ENCODE measurements at regions not wholly inside any gene's neighbourhood (a gene's known extent, or its start where the extent isn't known, plus 50 kb on each side); places are given as distances from the start of the nearest gene placed in this dataset.
"Not testable (repeated sequence)": the region's sequence is repeated elsewhere in the genome, so short reads cannot be mapped to it uniquely, and the experiment has no call there.

GRCh38 chr3:8317661-8318649, 183.7 kb upstream of the LMCD1 start:
- no peak overlapping the region for H3K4me3 ChIP-seq (ENCODE audit: insufficient read depth, low read depth, low read length, poor library complexity, severe bottlenecking)
- no peaks in the 10 kb centered on the region for H3K36me3 ChIP-seq (ENCODE audit: control insufficient read depth, insufficient read depth, low read length)
- DNase-seq = no peak

GRCh38 chr3:8319935-8320634, 181.5 kb upstream of the LMCD1 start:
- Histone ChIP-seq H3K4me3 (ENCODE audit: insufficient read depth, low read depth, low read length, poor library complexity, severe bottlenecking) (no peak overlapping the region), H3K36me3 (ENCODE audit: control insufficient read depth, insufficient read depth, low read length) (no peaks in the 10 kb centered on the region), H3K27me3 (replicated peaks; ENCODE audit: control insufficient read depth, insufficient read depth, low read length, poor library complexity, severe bottlenecking) (no peaks in the 10 kb centered on the region), H3K27ac (ENCODE audit: insufficient read depth, low read length, poor library complexity, severe bottlenecking) (no peak overlapping the region), H3K4me1 (ENCODE audit: control insufficient read depth, insufficient read depth, low read length, poor library complexity, severe bottlenecking) (no peaks in the 10 kb centered on the region), H3K9me3 (ENCODE audit: control insufficient read depth, low read length) (no peaks in the 10 kb centered on the region)
- DNase-seq = no peak

More at GRCh38 chr3:8317661-8318649, 183.7 kb upstream of the LMCD1 start:
- no peaks in the 10 kb centered on the region for H3K9me3 ChIP-seq (ENCODE audit: control insufficient read depth, low read length)
- no peaks in the 10 kb centered on the region for H3K27me3 ChIP-seq (replicated peaks; ENCODE audit: control insufficient read depth, insufficient read depth, low read length, poor library complexity, severe bottlenecking)
- no peaks in the 10 kb centered on the region for H3K4me1 ChIP-seq (ENCODE audit: control insufficient read depth, insufficient read depth, low read length, poor library complexity, severe bottlenecking)
- H3K27ac ChIP-seq (ENCODE audit: insufficient read depth, low read length, poor library complexity, severe bottlenecking) = no peak overlapping the region

- DNase-seq = no peak
- Histone ChIP-seq H3K36me3 (ENCODE audit: control insufficient read depth, insufficient read depth, low read length) (no peaks in the 10 kb centered on the region), H3K4me1 (ENCODE audit: control insufficient read depth, insufficient read depth, low read length, poor library complexity, severe bottlenecking) (no peaks in the 10 kb centered on the region), H3K27ac (ENCODE audit: insufficient read depth, low read length, poor library complexity, severe bottlenecking) (no peak overlapping the region), H3K27me3 (replicated peaks; ENCODE audit: control insufficient read depth, insufficient read depth, low read length, poor library complexity, severe bottlenecking) (no peaks in the 10 kb centered on the region), H3K9me3 (ENCODE audit: control insufficient read depth, low read length) (no peaks in the 10 kb centered on the region), H3K4me3 (ENCODE audit: insufficient read depth, low read depth, low read length, poor library complexity, severe bottlenecking) (no peak overlapping the region)
These were observed 180.7 kb upstream of the LMCD1 start for GRCh38 chr3:8320711-8321458.

GRCh38 chr3:8324747-8325146, 176.9 kb upstream of the LMCD1 start:
- H3K27me3 ChIP-seq (replicated peaks; ENCODE audit: control insufficient read depth, insufficient read depth, low read length, poor library complexity, severe bottlenecking) = no peaks in the 10 kb centered on the region
- no peaks in the 10 kb centered on the region for H3K9me3 ChIP-seq (ENCODE audit: control insufficient read depth, low read length)
- H3K27ac ChIP-seq (ENCODE audit: insufficient read depth, low read length, poor library complexity, severe bottlenecking) = no peak overlapping the region
- DNase-seq = peak; percentile 21 to 42 (median 28)
- H3K4me1 ChIP-seq (ENCODE audit: control insufficient read depth, insufficient read depth, low read length, poor library complexity, severe bottlenecking) = no peaks in the 10 kb centered on the region
- H3K4me3 ChIP-seq (ENCODE audit: insufficient read depth, low read depth, low read length, poor library complexity, severe bottlenecking) = no peak overlapping the region
- no peaks in the 10 kb centered on the region for H3K36me3 ChIP-seq (ENCODE audit: control insufficient read depth, insufficient read depth, low read length)

- Histone ChIP-seq H3K4me1 (ENCODE audit: control insufficient read depth, insufficient read depth, low read length, poor library complexity, severe bottlenecking) (no peaks in the 10 kb centered on the region), H3K36me3 (ENCODE audit: control insufficient read depth, insufficient read depth, low read length) (no peaks in the 10 kb centered on the region), H3K9me3 (ENCODE audit: control insufficient read depth, low read length) (no peaks in the 10 kb centered on the region), H3K27ac (ENCODE audit: insufficient read depth, low read length, poor library complexity, severe bottlenecking) (no peak overlapping the region), H3K27me3 (replicated peaks; ENCODE audit: control insufficient read depth, insufficient read depth, low read length, poor library complexity, severe bottlenecking) (no peaks in the 10 kb centered on the region), H3K4me3 (ENCODE audit: insufficient read depth, low read depth, low read length, poor library complexity, severe bottlenecking) (no peak overlapping the region)
- DNase-seq = no peak
These were observed 176.3 kb upstream of the LMCD1 start for GRCh38 chr3:8325306-8325705.

GRCh38 chr3:8325833-8326232, 175.8 kb upstream of the LMCD1 start:
- not testable (repeated sequence) for DNase-seq; H3K4me3 ChIP-seq (ENCODE audit: insufficient read depth, low read depth, low read length, poor library complexity, severe bottlenecking); H3K27me3 ChIP-seq (replicated peaks; ENCODE audit: control insufficient read depth, insufficient read depth, low read length, poor library complexity, severe bottlenecking); H3K4me1 ChIP-seq (ENCODE audit: control insufficient read depth, insufficient read depth, low read length, poor library complexity, severe bottlenecking); H3K27ac ChIP-seq (ENCODE audit: insufficient read depth, low read length, poor library complexity, severe bottlenecking); H3K9me3 ChIP-seq (ENCODE audit: control insufficient read depth, low read length); H3K36me3 ChIP-seq (ENCODE audit: control insufficient read depth, insufficient read depth, low read length)

GRCh38 chr3:8327739-8328138, 173.9 kb upstream of the LMCD1 start:
- Histone ChIP-seq H3K27ac (ENCODE audit: insufficient read depth, low read length, poor library complexity, severe bottlenecking) (no peak overlapping the region), H3K27me3 (replicated peaks; ENCODE audit: control insufficient read depth, insufficient read depth, low read length, poor library complexity, severe bottlenecking) (no peaks in the 10 kb centered on the region), H3K9me3 (ENCODE audit: control insufficient read depth, low read length) (no peaks in the 10 kb centered on the region), H3K36me3 (ENCODE audit: control insufficient read depth, insufficient read depth, low read length) (no peaks in the 10 kb centered on the region), H3K4me3 (ENCODE audit: insufficient read depth, low read depth, low read length, poor library complexity, severe bottlenecking) (no peak overlapping the region), H3K4me1 (ENCODE audit: control insufficient read depth, insufficient read depth, low read length, poor library complexity, severe bottlenecking) (no peaks in the 10 kb centered on the region)
- DNase-seq = no peak

GRCh38 chr3:8328967-8329366, 172.7 kb upstream of the LMCD1 start:
- DNase-seq = no peak
- Histone ChIP-seq H3K27ac (ENCODE audit: insufficient read depth, low read length, poor library complexity, severe bottlenecking) (no peak overlapping the region), H3K27me3 (replicated peaks; ENCODE audit: control insufficient read depth, insufficient read depth, low read length, poor library complexity, severe bottlenecking) (no peaks in the 10 kb centered on the region), H3K4me3 (ENCODE audit: insufficient read depth, low read depth, low read length, poor library complexity, severe bottlenecking) (no peak overlapping the region), H3K4me1 (ENCODE audit: control insufficient read depth, insufficient read depth, low read length, poor library complexity, severe bottlenecking) (no peaks in the 10 kb centered on the region), H3K9me3 (ENCODE audit: control insufficient read depth, low read length) (no peaks in the 10 kb centered on the region), H3K36me3 (ENCODE audit: control insufficient read depth, insufficient read depth, low read length) (no peaks in the 10 kb centered on the region)

GRCh38 chr3:8329598-8329997, 172.0 kb upstream of the LMCD1 start:
- Histone ChIP-seq H3K4me1 (ENCODE audit: control insufficient read depth, insufficient read depth, low read length, poor library complexity, severe bottlenecking) (no peaks in the 10 kb centered on the region), H3K27ac (ENCODE audit: insufficient read depth, low read length, poor library complexity, severe bottlenecking) (no peak overlapping the region), H3K9me3 (ENCODE audit: control insufficient read depth, low read length) (no peaks in the 10 kb centered on the region), H3K27me3 (replicated peaks; ENCODE audit: control insufficient read depth, insufficient read depth, low read length, poor library complexity, severe bottlenecking) (no peaks in the 10 kb centered on the region), H3K36me3 (ENCODE audit: control insufficient read depth, insufficient read depth, low read length) (no peaks in the 10 kb centered on the region), H3K4me3 (ENCODE audit: insufficient read depth, low read depth, low read length, poor library complexity, severe bottlenecking) (no peak overlapping the region)
- no peak for DNase-seq
